Karpas-422 (cell line): ENCODE measurements at regions not wholly inside any gene's neighbourhood (a gene's known extent, or its start where the extent isn't known, plus 50 kb on each side); places are given as distances from the start of the nearest gene placed in this dataset.

Experiments used
- DNase-seq: peaks from one replicate; pipeline ENCODE4 v3.0.0-alpha.2; 2015
- H2AFZ ChIP-seq: fragments of 200-600 bp; sonication (generic); 2 replicates; pipeline ENCODE4 v1.6.1; 2014; ENCODE audit warnings: antibody characterized with exemption, low read length, mixed read lengths
- H3K27ac ChIP-seq: fragments of 200-600 bp; sonication (generic); 2 replicates; pipeline ENCODE4 v1.5.1; 2014; ENCODE audit warnings: mild to moderate bottlenecking, low read length, moderate library complexity
- H3K27me3 ChIP-seq: fragments of 200-600 bp; sonication (generic); 2 replicates; pipeline ENCODE4 v1.6.1; 2014; ENCODE audit warnings: low read length, mixed read lengths
- H3K36me3 ChIP-seq: fragments of 200-600 bp; sonication (generic); 2 replicates; pipeline ENCODE4 v1.6.1; 2014; ENCODE audit warnings: low read length, mixed read lengths; ENCODE audit not compliant: insufficient read depth
- H3K4me1 ChIP-seq: fragments of 200-600 bp; sonication (generic); 2 replicates; pipeline ENCODE4 v1.6.1; 2014; ENCODE audit warnings: mild to moderate bottlenecking, low read length, mixed read lengths
- H3K4me2 ChIP-seq: fragments of 200-600 bp; sonication (generic); 2 replicates; pipeline ENCODE4 v1.6.1; 2014; ENCODE audit warnings: low read length, low read depth, mild to moderate bottlenecking; ENCODE audit not compliant: poor library complexity, severe bottlenecking
- H3K4me3 ChIP-seq: fragments of 200-600 bp; sonication (generic); 2 replicates; pipeline ENCODE4 v1.5.1; 2014; ENCODE audit warnings: mild to moderate bottlenecking, antibody characterized with exemption, low read length, mixed read lengths
- H3K79me2 ChIP-seq: fragments of 200-600 bp; sonication (generic); 2 replicates; pipeline ENCODE4 v1.6.1; 2014; ENCODE audit warnings: mild to moderate bottlenecking, low read length, mixed read lengths
- H3K9ac ChIP-seq: fragments of 200-600 bp; sonication (generic); 2 replicates; pipeline ENCODE4 v1.6.0; 2014; ENCODE audit warnings: low read length
- H3K9me2 ChIP-seq: fragments of 200-600 bp; sonication (generic), shearing (Covaris generic); replicated peaks from 2 replicates; pipeline ENCODE4 v1.6.0; 2014; ENCODE audit warnings: mild to moderate bottlenecking, low read length, moderate library complexity; ENCODE audit not compliant: insufficient read depth
- H3K9me3 ChIP-seq: fragments of 300-700, 200-600 bp; sonication (generic); 2 replicates; pipeline ENCODE4 v1.6.1; 2014; ENCODE audit warnings: low read length, mixed read lengths
- H4K20me1 ChIP-seq: fragments of 200-600 bp; sonication (generic); 2 replicates; pipeline ENCODE4 v1.6.1; 2014; ENCODE audit warnings: mild to moderate bottlenecking, antibody characterized with exemption, low read length, low read depth; ENCODE audit not compliant: insufficient read depth

DNA sequence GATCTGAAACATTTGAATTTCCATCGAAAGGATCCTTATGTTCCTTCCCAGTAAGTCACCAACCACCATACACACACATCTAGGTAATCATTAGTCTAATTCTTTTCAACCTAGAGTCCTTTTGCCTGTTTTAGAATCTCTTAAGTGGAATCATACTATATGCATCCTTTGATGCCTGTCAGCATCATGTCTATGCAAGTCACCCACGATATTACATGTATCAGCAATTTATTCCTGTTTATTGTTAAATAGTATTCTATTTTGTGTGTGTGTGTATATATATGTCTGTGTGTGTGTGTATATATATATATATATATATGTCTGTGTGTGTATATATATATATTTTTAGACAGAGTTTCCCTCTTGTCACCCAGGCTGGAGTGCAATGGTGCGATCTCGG, 78.9 kb upstream of the RPH3AL start:
- no peak for DNase-seq
- H4K20me1 ChIP-seq = no peaks in the 10 kb centered on the region
- no peaks in the 10 kb centered on the region for H3K9me2 ChIP-seq
- no peaks in the 10 kb centered on the region for H3K36me3 ChIP-seq
- H3K27me3 ChIP-seq = no peaks in the 10 kb centered on the region
- no peak overlapping the region for H3K4me2 ChIP-seq
- H3K27ac ChIP-seq = no peak overlapping the region
- H3K79me2 ChIP-seq = no peaks in the 10 kb centered on the region
- peaks cover 4% of the 10 kb centered on the region; the same call in 1 of the 2 replicates for H3K9me3 ChIP-seq
- no peak overlapping the region for H2AFZ ChIP-seq
- H3K9ac ChIP-seq = no peak overlapping the region
- no peak overlapping the region for H3K4me3 ChIP-seq
- no peaks in the 10 kb centered on the region for H3K4me1 ChIP-seq

DNA sequence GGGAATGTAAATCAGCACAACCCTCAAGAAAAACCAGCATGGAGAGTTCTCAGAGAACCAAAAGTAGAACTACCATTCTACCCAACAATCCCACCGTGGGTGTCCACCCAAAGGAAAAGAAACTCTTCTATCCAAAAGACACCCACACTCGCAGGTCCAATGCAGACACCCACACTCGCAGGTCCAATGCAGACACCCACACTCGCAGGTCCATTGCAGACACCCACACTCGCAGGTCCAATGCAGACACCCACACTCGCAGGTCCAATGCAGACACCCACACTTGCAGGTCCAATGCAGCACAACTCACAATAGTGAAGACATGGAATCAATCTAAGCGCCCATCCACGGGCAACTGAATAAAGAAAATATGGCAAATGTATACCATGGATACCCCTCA, 77.0 kb upstream of the RPH3AL start:
- Histone ChIP-seq H3K79me2 (no peaks in the 10 kb centered on the region), H3K9ac (no peak overlapping the region), H3K4me2 (no peak overlapping the region), H2AFZ (no peak overlapping the region), H3K9me3 (peaks cover 4% of the 10 kb centered on the region; the same call in 1 of the 2 replicates), H3K27me3 (no peaks in the 10 kb centered on the region), H3K36me3 (no peaks in the 10 kb centered on the region), H3K27ac (no peak overlapping the region), H3K4me1 (no peaks in the 10 kb centered on the region), H3K4me3 (no peak overlapping the region), H3K9me2 (no peaks in the 10 kb centered on the region), H4K20me1 (no peaks in the 10 kb centered on the region)
- DNase-seq = no peak

DNA sequence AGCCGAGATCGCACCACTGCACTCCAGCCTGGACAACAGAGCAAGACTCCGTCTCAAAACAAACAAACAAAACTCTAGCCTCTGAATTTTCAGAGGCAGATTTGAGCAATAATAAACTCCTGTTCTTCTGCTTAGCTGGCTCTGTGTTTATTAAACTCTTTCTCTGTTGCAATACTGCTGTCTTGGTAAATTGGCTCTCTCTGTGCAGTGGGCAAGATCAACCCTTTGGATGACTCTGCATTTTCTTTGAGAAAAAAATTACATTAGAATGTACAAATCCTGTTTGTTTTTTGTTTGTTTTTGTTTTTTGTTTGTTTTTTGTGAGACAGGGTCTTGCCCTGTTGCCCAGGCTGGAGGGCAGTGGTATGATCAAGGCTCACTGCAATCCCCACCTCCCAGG, 75.8 kb upstream of the RPH3AL start:
- no peaks in the 10 kb centered on the region for H3K9me2 ChIP-seq
- H3K4me1 ChIP-seq = no peaks in the 10 kb centered on the region
- no peaks in the 10 kb centered on the region for H4K20me1 ChIP-seq
- no peak for DNase-seq
- H2AFZ ChIP-seq = no peak overlapping the region
- H3K27me3 ChIP-seq = no peaks in the 10 kb centered on the region
- H3K9me3 ChIP-seq = peaks cover 4% of the 10 kb centered on the region; the same call in 1 of the 2 replicates
- no peaks in the 10 kb centered on the region for H3K36me3 ChIP-seq
- H3K79me2 ChIP-seq = no peaks in the 10 kb centered on the region
- no peak overlapping the region for H3K4me3 ChIP-seq
- H3K27ac ChIP-seq = no peak overlapping the region
- no peak overlapping the region for H3K4me2 ChIP-seq
- H3K9ac ChIP-seq = no peak overlapping the region

DNA sequence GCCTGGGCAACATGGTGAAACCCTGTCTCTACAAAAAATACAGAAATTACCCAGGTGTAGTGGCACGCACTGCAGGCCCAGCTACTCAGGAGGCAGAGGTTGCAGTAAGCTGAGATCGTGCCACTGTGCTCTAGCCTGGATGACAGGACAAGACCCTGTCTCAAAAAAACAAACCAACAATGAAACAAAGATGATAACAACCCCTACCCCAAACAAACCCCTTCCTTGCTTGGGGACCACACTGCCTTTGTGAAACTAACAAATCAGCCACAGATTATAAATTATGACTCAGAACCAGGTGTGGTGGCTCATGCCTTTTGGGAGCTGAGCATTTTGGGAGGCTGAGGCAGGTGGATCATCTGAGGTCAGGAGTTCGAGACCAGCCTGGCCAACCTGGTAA, 75.3 kb upstream of the RPH3AL start:
- H3K27me3 ChIP-seq = no peaks in the 10 kb centered on the region
- H3K4me1 ChIP-seq = no peaks in the 10 kb centered on the region
- H3K79me2 ChIP-seq = no peaks in the 10 kb centered on the region
- H3K4me2 ChIP-seq = no peak overlapping the region
- H3K9me3 ChIP-seq = peaks cover 4% of the 10 kb centered on the region; the same call in 1 of the 2 replicates
- H4K20me1 ChIP-seq = no peaks in the 10 kb centered on the region
- no peak for DNase-seq
- no peak overlapping the region for H3K4me3 ChIP-seq
- H3K36me3 ChIP-seq = no peaks in the 10 kb centered on the region
- no peak overlapping the region for H3K27ac ChIP-seq
- no peaks in the 10 kb centered on the region for H3K9me2 ChIP-seq
- H2AFZ ChIP-seq = no peak overlapping the region
- H3K9ac ChIP-seq = no peak overlapping the region

DNA sequence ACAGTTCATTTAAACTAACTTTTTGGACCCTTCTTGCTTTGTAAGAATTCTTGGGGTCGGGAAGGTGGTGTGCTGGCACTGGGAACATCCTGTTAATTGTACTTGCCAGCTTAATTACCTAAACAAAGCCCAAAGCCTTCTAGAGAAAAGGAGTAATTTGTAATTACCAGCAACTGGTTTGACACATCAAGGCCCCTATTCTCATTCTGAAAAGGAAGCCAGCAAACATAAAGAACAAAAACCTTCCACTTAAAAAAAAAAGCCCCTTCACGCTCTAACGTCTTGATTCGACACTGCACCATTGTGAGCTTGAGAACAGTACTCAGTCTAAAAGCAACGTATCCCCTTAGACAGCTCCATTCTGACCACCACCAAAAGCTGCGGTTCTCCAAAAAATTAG, 74.7 kb upstream of the RPH3AL start:
- H3K4me2 ChIP-seq = no peak overlapping the region
- H3K4me1 ChIP-seq = no peaks in the 10 kb centered on the region
- H3K27ac ChIP-seq = no peak overlapping the region
- H3K79me2 ChIP-seq = no peaks in the 10 kb centered on the region
- H3K27me3 ChIP-seq = no peaks in the 10 kb centered on the region
- no peak overlapping the region for H2AFZ ChIP-seq
- no peak overlapping the region for H3K4me3 ChIP-seq
- no peaks in the 10 kb centered on the region for H3K36me3 ChIP-seq
- DNase-seq = no peak
- H4K20me1 ChIP-seq = no peaks in the 10 kb centered on the region
- H3K9me3 ChIP-seq = peaks cover 4% of the 10 kb centered on the region; the same call in 1 of the 2 replicates
- H3K9me2 ChIP-seq = no peaks in the 10 kb centered on the region
- H3K9ac ChIP-seq = no peak overlapping the region

DNA sequence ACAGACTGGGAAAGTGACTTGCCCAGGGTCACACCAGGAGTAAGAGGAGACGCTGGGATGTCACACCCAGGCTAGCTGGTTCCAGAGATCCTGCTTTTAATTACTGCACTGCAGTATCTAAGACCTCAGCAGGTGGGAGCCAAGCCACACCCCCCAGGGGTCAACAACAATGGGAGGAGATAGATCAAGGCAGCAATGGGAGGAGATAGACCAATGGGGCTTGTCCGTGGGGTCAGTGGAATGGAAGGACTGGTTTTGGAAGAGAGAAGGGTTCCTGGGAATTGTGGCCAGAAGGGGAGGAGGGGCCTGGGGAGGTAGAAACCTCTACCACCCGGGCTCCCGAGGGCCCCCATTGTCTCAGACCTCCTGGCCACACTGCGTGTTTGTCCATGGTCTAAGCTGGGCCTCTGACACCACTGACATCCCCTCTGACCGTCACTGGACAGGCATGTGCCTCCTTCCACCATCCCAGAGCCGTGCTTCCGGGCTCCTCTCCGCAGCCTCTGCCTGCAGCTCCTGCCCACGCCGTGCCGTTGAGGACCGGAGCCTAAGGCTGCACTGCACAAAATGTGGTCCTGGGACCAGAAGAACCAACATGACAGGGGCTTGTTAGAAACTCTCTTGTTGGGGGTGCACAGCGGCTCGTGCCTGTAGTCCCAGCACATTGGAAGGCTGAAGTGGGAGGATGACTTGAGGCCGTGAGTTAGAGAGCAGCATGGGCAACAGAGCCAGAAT, 69.8 kb upstream of the RPH3AL start:
- no peaks in the 10 kb centered on the region for H3K27me3 ChIP-seq
- H2AFZ ChIP-seq = no peak overlapping the region
- no peaks in the 10 kb centered on the region for H4K20me1 ChIP-seq
- no peak for DNase-seq
- no peak overlapping the region for H3K4me3 ChIP-seq
- H3K4me1 ChIP-seq = 0 out of 2 replicates have a peak, but pooled peaks cover 2% of the 10 kb centered on the region
- H3K27ac ChIP-seq = no peak overlapping the region
- no peaks in the 10 kb centered on the region for H3K79me2 ChIP-seq
- no peaks in the 10 kb centered on the region for H3K9me2 ChIP-seq
- no peaks in the 10 kb centered on the region for H3K9me3 ChIP-seq
- H3K9ac ChIP-seq = no peak overlapping the region
- H3K36me3 ChIP-seq = no peaks in the 10 kb centered on the region
- H3K4me2 ChIP-seq = no peak overlapping the region

DNA sequence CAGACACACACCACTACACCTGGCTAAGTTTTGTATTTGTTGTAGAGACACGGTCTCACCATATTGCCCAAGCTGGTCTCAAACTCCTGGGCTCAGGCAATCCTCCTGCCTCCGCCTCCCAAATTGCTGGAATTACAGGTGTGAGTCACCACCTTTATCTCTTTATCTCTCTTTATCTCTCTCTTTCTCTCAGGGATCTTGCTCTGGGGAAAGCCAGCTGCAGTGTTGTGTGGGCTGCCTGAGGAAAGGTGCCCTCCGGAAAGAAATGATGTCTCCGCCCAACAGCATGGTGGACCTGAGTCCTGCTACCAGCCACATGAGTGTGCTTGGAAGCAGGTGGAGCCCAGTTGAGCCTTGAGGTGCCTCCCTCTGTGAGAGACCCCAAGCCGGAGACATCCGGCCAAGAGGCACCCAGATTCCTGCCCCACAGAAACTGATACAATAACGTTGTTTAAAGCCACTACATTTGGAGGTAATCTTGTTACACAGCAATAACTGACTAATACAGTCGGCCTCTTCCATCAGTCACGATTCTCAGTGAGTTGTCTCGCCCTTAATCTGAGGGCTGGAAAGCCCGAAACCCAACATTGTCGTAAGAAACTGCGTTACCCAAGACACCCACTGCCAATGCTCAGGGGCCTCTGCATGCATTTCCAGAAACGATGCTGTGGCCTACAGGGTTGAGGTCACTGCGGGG, 68.0 kb upstream of the RPH3AL start:
- Histone ChIP-seq H3K9ac (no peak overlapping the region), H3K79me2 (no peaks in the 10 kb centered on the region), H3K4me1 (peaks cover 2% of the 10 kb centered on the region; the same call in 1 of the 2 replicates), H3K27me3 (no peaks in the 10 kb centered on the region), H3K27ac (no peak overlapping the region), H3K9me2 (no peaks in the 10 kb centered on the region), H4K20me1 (no peaks in the 10 kb centered on the region), H3K4me2 (no peak overlapping the region), H3K9me3 (no peaks in the 10 kb centered on the region), H3K36me3 (no peaks in the 10 kb centered on the region), H3K4me3 (no peak overlapping the region), H2AFZ (no peak overlapping the region)
- DNase-seq = no peak

DNA sequence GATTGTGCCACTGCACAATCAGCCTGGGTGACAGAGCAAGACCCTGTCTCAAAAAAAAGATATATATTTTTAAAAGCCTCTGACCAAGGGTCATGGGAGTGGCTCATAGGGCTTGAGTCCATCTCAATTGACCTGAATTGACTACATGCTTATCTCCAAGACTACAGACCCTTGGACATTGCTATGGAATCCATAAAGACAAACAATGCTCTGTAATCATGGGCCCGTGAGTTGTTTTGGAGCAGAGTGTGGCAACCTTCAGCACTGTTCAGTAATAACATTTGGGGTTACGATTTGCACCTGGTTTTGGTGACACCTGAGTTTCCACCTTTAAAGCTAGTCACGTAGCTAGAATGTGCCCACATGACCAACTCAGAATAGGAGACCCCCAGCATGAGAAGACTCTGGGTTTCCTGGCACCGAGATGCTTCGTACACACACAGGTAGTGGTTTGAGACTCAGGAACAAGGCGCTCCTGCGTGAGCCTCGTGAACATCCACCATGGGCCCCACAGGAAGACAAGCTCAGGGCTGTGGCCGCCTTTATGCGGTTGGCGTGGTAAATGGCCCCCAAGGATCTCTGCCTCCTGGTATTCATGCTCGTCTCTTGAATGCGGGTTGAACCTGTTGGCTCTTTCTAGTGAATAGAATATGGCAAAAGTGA, 66.6 kb upstream of the RPH3AL start:
- peaks cover 2% of the 10 kb centered on the region; the same call in 1 of the 2 replicates for H3K4me1 ChIP-seq
- no peak overlapping the region for H3K27ac ChIP-seq
- H3K36me3 ChIP-seq = 0 out of 2 replicates have a peak, but pooled peaks cover 2% of the 10 kb centered on the region
- H4K20me1 ChIP-seq = no peaks in the 10 kb centered on the region
- DNase-seq = no peak
- no peak overlapping the region for H2AFZ ChIP-seq
- H3K79me2 ChIP-seq = no peaks in the 10 kb centered on the region
- no peak overlapping the region for H3K4me3 ChIP-seq
- no peak overlapping the region for H3K9ac ChIP-seq
- no peaks in the 10 kb centered on the region for H3K9me2 ChIP-seq
- H3K27me3 ChIP-seq = no peaks in the 10 kb centered on the region
- H3K4me2 ChIP-seq = no peak overlapping the region
- no peaks in the 10 kb centered on the region for H3K9me3 ChIP-seq
